DND-41 (cell line): ENCODE measurements at regions not wholly inside any gene's neighbourhood (a gene's known extent, or its start where the extent isn't known, plus 50 kb on each side); places are given as distances from the start of the nearest gene placed in this dataset.

Experiments used
- ATAC-seq: fragments of 200-7000 bp; cut with Tn5 transposase; 3 replicates; pipeline ENCODE4 v1.9.1; 2021; ENCODE audit warnings: low read depth; ENCODE audit not compliant: insufficient read depth
- DNase-seq: peaks from one replicate; pipeline ENCODE4 v3.0.0-alpha.2; 2020
- H2AFZ ChIP-seq: 2 replicates; pipeline ENCODE4 v1.6.0; 2012; ENCODE audit warnings: low read depth, low read length
- H3K27ac ChIP-seq: 2 replicates; pipeline ENCODE4 v1.5.1; 2012; ENCODE audit warnings: low read length, inconsistent platforms
- H3K27me3 ChIP-seq: fragments of 200-600 bp; sonication (generic); 2 replicates; pipeline ENCODE4 v1.6.0; 2012; ENCODE audit warnings: low read length, mild to moderate bottlenecking, inconsistent platforms; ENCODE audit not compliant: insufficient read depth, poor library complexity
- H3K36me3 ChIP-seq: 2 replicates; pipeline ENCODE4 v1.5.1; 2012; ENCODE audit warnings: low read length, inconsistent platforms; ENCODE audit not compliant: insufficient read depth
- H3K4me1 ChIP-seq: 2 replicates; pipeline ENCODE4 v1.5.1; 2012; ENCODE audit warnings: mild to moderate bottlenecking, low read length; ENCODE audit not compliant: insufficient read depth
- H3K4me2 ChIP-seq: 2 replicates; pipeline ENCODE4 v1.6.0; 2012; ENCODE audit warnings: mild to moderate bottlenecking, moderate library complexity, low read length, inconsistent platforms; ENCODE audit not compliant: insufficient read depth
- H3K4me3 ChIP-seq, 2 experiments: fragments of 200-600 bp in 1 of 2; shearing (Covaris generic) in 1 of 2; 2 replicates each; pipeline ENCODE4 v1.5.1; 2012 to 2016; ENCODE audit warnings: inconsistent platforms in 2 of 2, low read length in 2 of 2, mild to moderate bottlenecking in 2 of 2, low read depth in 1 of 2, moderate library complexity in 1 of 2
- H3K79me2 ChIP-seq: 2 replicates; pipeline ENCODE4 v1.6.0; 2012; ENCODE audit warnings: low read length, inconsistent platforms; ENCODE audit not compliant: insufficient read depth
- H3K9ac ChIP-seq: 2 replicates; pipeline ENCODE4 v1.6.0; 2012; ENCODE audit warnings: low read depth, mild to moderate bottlenecking, inconsistent platforms, low read length, moderate library complexity
- H3K9me3 ChIP-seq: 2 replicates; pipeline ENCODE4 v1.5.1; 2012; ENCODE audit warnings: low read length, moderate library complexity, mild to moderate bottlenecking, inconsistent platforms; ENCODE audit not compliant: insufficient read depth, severe bottlenecking
- H4K20me1 ChIP-seq: 2 replicates; pipeline ENCODE4 v1.6.0; 2012; ENCODE audit warnings: low read length; ENCODE audit not compliant: insufficient read depth
- CTCF ChIP-seq: IDR thresholded peaks from 2 replicates; pipeline ENCODE4 v1.5.1; 2012; ENCODE audit warnings: borderline replicate concordance, low read length, moderate library complexity, mild to moderate bottlenecking; ENCODE audit not compliant: poor library complexity, severe bottlenecking; ENCODE audit errors: extremely low read depth
- EZH2 ChIP-seq: IDR thresholded peaks from 3 replicates; pipeline ENCODE4 v1.6.1; 2012; ENCODE audit warnings: borderline replicate concordance, low read depth, mild to moderate bottlenecking, moderate library complexity, low read length, inconsistent platforms; ENCODE audit not compliant: severe bottlenecking

- Histone ChIP-seq H3K36me3 (no peaks in the 10 kb centered on the region), H3K4me1 (no peaks in the 10 kb centered on the region), H3K9ac (no peak overlapping the region), H3K79me2 (no peaks in the 10 kb centered on the region), H3K27me3 (no peaks in the 10 kb centered on the region), H2AFZ (no peak overlapping the region), H3K4me3 (no peak overlapping the region), H3K9me3 (no peaks in the 10 kb centered on the region), H4K20me1 (no peaks in the 10 kb centered on the region), H3K4me2 (no peak overlapping the region), H3K27ac (no peak overlapping the region)
- TF ChIP-seq CTCF: no peak
- TF ChIP-seq EZH2: no peak
- ATAC-seq: no peak
- no peak for DNase-seq
Measured at GRCh38 chr21:18170221-18170620, 74.4 kb upstream of the CHODL start.

- no peak overlapping the region for H2AFZ ChIP-seq
- no peak overlapping the region for H3K9ac ChIP-seq
- no peaks in the 10 kb centered on the region for H3K9me3 ChIP-seq
- H3K79me2 ChIP-seq: no peaks in the 10 kb centered on the region
- DNase-seq (no peak), ATAC-seq (no peak)
- no peak overlapping the region for H3K4me3 ChIP-seq
- H3K4me1 ChIP-seq: no peaks in the 10 kb centered on the region
- TF ChIP-seq CTCF (no peak), EZH2 (no peak)
- no peaks in the 10 kb centered on the region for H3K36me3 ChIP-seq
- H3K4me2 ChIP-seq: no peak overlapping the region
- H4K20me1 ChIP-seq: no peaks in the 10 kb centered on the region
- no peak overlapping the region for H3K27ac ChIP-seq
- H3K27me3 ChIP-seq: no peaks in the 10 kb centered on the region
Measured at GRCh38 chr21:18168108-18168507, 76.5 kb upstream of the CHODL start.

- no peak for DNase-seq
- TF ChIP-seq CTCF: no peak
- no peak for TF ChIP-seq EZH2
- no peaks in the 10 kb centered on the region for H3K27me3 ChIP-seq
Measured at GRCh38 chr21:18164933-18165332, 79.7 kb upstream of the CHODL start.

GRCh38 chr21:18164483-18164882, 80.2 kb upstream of the CHODL start:
- Histone ChIP-seq H3K36me3 (no peaks in the 10 kb centered on the region), H2AFZ (no peak overlapping the region), H4K20me1 (no peaks in the 10 kb centered on the region), H3K27ac (no peak overlapping the region), H3K4me2 (no peak overlapping the region), H3K4me3 (no peak overlapping the region), H3K9ac (no peak overlapping the region), H3K4me1 (no peaks in the 10 kb centered on the region), H3K27me3 (no peaks in the 10 kb centered on the region), H3K79me2 (no peaks in the 10 kb centered on the region), H3K9me3 (no peaks in the 10 kb centered on the region)
- ATAC-seq (no peak), DNase-seq (no peak)
- TF ChIP-seq EZH2 (no peak), CTCF (no peak)

More at GRCh38 chr21:18164933-18165332, 79.7 kb upstream of the CHODL start:
- H3K4me2 ChIP-seq: no peak overlapping the region
- no peak for ATAC-seq
- H3K79me2 ChIP-seq: no peaks in the 10 kb centered on the region
- H2AFZ ChIP-seq: no peak overlapping the region
- H3K36me3 ChIP-seq: no peaks in the 10 kb centered on the region
- H4K20me1 ChIP-seq: no peaks in the 10 kb centered on the region
- no peak overlapping the region for H3K9ac ChIP-seq
- H3K4me1 ChIP-seq: no peaks in the 10 kb centered on the region
- H3K27ac ChIP-seq: no peak overlapping the region
- no peak overlapping the region for H3K4me3 ChIP-seq
- no peaks in the 10 kb centered on the region for H3K9me3 ChIP-seq
